ENCODE measurements at regions not wholly inside any gene's neighbourhood (a gene's known extent, or its start where the extent isn't known, plus 50 kb on each side); places are given as distances from the start of the nearest gene placed in this dataset.

GRCh38 chr6:51479296-51479695 lies 608.1 kb downstream of the PKHD1 start (continued):
- TF ChIP-seq HDAC1 (CRISPR knock-in tag; IDR thresholded peaks at IDR 0.05) (0 out of 2 replicates have a peak, but pooled peaks have one; percentile 24), ARID3A (IDR thresholded peaks at IDR 0.05; ENCODE audit: low read depth, low read length) (peak; percentile 44; the same call in 1 of the 2 replicates), HNF4A (CRISPR knock-in tag; IDR thresholded peaks at IDR 0.05) (peak; percentile 73), FOXA3 (CRISPR knock-in tag; IDR thresholded peaks at IDR 0.05) (0 out of 2 replicates have a peak, but pooled peaks have one; percentile 55), SOX5 (CRISPR knock-in tag; IDR thresholded peaks at IDR 0.05; ENCODE audit: borderline replicate concordance) (0 out of 2 replicates have a peak, but pooled peaks have one; percentile 19), NFIC (IDR thresholded peaks at IDR 0.05; ENCODE audit: low read length) (peak; percentile 61; the same call in 1 of the 2 replicates), ATF4 (CRISPR knock-in tag; IDR thresholded peaks at IDR 0.05) (peak in 1 of 2 experiments; percentile 79; a peak in 2 of 4 replicates), LBX2 (CRISPR knock-in tag; IDR thresholded peaks at IDR 0.05; ENCODE audit: borderline replicate concordance) (no peak), CEBPG (CRISPR knock-in tag; IDR thresholded peaks at IDR 0.05) (peak; percentile 28; the same call in 1 of the 2 replicates)
- TF ChIP-seq, protein P1, sequence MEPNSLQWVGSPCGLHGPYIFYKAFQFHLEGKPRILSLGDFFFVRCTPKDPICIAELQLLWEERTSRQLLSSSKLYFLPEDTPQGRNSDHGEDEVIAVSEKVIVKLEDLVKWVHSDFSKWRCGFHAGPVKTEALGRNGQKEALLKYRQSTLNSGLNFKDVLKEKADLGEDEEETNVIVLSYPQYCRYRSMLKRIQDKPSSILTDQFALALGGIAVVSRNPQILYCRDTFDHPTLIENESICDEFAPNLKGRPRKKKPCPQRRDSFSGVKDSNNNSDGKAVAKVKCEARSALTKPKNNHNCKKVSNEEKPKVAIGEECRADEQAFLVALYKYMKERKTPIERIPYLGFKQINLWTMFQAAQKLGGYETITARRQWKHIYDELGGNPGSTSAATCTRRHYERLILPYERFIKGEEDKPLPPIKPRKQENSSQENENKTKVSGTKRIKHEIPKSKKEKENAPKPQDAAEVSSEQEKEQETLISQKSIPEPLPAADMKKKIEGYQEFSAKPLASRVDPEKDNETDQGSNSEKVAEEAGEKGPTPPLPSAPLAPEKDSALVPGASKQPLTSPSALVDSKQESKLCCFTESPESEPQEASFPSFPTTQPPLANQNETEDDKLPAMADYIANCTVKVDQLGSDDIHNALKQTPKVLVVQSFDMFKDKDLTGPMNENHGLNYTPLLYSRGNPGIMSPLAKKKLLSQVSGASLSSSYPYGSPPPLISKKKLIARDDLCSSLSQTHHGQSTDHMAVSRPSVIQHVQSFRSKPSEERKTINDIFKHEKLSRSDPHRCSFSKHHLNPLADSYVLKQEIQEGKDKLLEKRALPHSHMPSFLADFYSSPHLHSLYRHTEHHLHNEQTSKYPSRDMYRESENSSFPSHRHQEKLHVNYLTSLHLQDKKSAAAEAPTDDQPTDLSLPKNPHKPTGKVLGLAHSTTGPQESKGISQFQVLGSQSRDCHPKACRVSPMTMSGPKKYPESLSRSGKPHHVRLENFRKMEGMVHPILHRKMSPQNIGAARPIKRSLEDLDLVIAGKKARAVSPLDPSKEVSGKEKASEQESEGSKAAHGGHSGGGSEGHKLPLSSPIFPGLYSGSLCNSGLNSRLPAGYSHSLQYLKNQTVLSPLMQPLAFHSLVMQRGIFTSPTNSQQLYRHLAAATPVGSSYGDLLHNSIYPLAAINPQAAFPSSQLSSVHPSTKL (CRISPR knock-in tag; IDR thresholded peaks at IDR 0.05), result peak; percentile 58
- TF ChIP-seq, protein P2, sequence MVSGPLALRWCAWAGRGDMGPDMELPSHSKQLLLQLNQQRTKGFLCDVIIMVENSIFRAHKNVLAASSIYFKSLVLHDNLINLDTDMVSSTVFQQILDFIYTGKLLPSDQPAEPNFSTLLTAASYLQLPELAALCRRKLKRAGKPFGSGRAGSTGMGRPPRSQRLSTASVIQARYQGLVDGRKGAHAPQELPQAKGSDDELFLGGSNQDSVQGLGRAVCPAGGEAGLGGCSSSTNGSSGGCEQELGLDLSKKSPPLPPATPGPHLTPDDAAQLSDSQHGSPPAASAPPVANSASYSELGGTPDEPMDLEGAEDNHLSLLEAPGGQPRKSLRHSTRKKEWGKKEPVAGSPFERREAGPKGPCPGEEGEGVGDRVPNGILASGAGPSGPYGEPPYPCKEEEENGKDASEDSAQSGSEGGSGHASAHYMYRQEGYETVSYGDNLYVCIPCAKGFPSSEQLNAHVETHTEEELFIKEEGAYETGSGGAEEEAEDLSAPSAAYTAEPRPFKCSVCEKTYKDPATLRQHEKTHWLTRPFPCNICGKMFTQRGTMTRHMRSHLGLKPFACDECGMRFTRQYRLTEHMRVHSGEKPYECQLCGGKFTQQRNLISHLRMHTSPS (CRISPR knock-in tag; IDR thresholded peaks at IDR 0.05; ENCODE audit: low read depth), result no peak
